Hematopoietic multipotent progenitor cell treated with erythropoietin and hydrocortisone succinate and interleukin-3 and kit ligand, for 4 days (in vitro differentiated cells): ENCODE measurements at regions not wholly inside any gene's neighbourhood (a gene's known extent, or its start where the extent isn't known, plus 50 kb on each side); places are given as distances from the start of the nearest gene placed in this dataset.
"Not testable (repeated sequence)": the region's sequence is repeated elsewhere in the genome, so short reads cannot be mapped to it uniquely, and the experiment has no call there.

Experiments
- DNase-seq: peaks from one replicate; pipeline ENCODE4 v3.0.0-alpha.2; 2015

GRCh38 chr20:41716436-41716835 lies 98.3 kb upstream of the CHD6 start:
- DNase-seq = no peak

- DNase-seq = peak; percentile 54
Observed at GRCh38 chr20:41715526-41715925, 97.3 kb upstream of the CHD6 start.

GRCh38 chr20:41714030-41714429 lies 95.9 kb upstream of the CHD6 start:
- no peak for DNase-seq

- no peak for DNase-seq
Observed at GRCh38 chr20:41704896-41705295, 86.7 kb upstream of the CHD6 start.

DNA sequence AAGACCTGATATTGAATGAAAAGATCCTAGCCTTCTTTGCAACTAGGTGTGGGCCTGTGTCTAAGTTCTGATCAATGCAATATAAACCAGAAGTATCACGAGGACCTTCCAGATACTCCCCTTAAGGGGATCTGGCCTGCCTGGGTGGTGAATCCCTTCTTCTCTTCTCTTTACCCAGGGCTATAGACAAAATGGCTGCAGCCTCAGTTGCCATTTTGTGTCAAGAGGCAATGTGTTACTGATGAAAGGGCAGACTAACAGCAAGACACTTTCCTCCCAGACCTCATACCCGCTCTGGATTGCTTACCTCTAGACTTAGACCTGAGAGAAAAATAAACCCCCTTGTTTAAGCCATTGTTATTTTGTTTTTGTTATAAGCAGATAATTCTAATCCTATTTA lies 84.5 kb upstream of the CHD6 start:
- DNase-seq = no peak

DNA sequence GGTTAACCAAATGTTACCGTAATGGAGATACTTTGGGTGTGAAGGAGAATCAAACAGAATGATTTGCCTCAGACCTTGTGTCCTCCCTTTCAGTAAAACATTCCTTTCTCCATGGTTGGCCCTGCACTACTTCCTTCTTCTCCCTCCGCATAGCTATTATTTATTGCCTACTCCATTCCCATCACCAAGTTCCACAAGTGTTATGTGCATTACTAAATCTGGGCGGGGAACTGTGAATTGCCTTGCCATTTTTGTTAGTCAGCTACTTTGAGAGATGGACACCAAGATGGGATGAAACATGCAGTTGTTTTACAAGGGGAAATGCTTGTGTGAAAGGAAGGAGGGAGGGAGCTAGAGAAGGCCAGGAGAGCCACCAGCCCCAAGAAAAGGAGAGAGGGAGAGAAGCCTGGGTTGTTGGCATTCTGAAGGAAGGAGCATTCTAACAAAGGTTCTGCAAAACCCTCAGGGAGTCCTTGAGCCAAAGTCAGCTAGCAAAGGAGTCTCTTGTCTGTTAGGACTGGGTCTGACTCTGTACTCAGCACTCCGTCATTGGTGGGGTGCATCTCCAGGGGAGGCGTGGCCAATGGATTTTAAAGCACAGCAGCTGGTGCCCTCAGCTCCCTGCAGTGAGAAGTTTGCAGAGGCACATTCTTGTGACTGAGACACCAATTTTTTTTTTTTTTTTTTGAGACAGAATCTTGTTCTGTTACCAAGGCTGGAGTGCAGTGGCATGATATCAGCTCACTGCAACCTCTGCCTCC lies 83.6 kb upstream of the CHD6 start:
- DNase-seq = no peak

DNA sequence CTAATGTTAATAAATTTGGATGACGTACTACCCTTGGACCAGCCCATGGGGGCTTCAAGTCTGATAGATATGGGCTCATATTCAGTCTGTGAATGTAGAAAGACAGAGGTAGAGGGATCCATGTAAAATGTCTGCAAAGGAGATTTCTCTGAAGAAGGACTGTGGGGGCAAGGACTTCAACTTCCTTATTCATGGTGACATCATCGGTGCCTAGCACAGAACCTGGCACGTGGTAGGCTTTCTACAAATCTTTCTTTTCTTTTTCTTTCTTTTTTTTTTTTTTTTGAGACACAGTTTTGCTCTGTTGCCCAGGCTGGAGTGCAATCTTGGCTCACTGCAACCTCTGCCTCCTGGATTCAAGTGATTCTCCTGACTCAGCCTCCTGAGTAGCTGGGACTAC lies 81.5 kb upstream of the CHD6 start:
- DNase-seq = not testable (repeated sequence)

- DNase-seq = peak; percentile 74
Observed at GRCh38 chr20:41697861-41698559, 79.8 kb upstream of the CHD6 start.

DNA sequence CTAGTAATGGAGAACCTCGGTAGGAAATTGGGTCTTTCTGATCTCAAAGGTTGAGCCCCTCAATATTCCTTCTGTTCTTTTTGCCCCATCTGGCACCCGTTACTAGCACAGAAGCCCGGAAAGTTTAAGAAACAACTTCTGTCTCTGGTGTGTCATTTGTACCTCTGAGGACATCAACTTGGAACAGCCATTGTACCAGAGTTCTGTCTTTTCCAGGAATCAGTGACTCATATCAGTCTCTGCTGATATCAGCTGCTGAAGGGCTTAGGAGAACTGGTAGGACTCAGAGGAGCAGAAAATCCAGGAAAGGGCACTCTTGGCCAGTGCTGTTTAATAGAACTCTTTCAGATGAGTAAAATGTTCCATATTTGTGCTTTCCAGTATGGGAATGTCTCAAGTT lies 78.3 kb upstream of the CHD6 start:
- DNase-seq = peak; percentile 63

DNA sequence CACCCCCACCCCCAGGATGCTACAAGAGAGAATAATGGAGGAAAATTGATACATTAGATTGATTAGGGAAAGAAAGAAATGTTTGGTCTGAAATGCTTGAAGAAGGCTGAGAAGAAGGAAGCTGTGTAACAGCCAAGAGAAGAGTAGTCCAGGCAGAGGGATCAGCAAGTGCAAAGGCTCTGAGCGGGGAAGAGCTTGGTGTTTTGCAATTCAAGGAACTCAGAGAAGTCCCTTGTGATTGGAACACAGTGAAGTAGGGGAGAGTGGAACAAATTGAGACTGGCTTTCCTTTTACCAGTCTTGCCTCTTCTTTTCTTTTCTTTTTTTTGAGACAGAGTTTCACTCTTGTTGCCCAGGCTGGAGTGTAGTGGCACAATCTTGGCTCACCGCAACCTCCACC lies 76.6 kb upstream of the CHD6 start:
- peak; percentile 16 for DNase-seq

- peak; percentile 97 for DNase-seq
Observed at GRCh38 chr20:41693136-41693979, 75.2 kb upstream of the CHD6 start.

DNA sequence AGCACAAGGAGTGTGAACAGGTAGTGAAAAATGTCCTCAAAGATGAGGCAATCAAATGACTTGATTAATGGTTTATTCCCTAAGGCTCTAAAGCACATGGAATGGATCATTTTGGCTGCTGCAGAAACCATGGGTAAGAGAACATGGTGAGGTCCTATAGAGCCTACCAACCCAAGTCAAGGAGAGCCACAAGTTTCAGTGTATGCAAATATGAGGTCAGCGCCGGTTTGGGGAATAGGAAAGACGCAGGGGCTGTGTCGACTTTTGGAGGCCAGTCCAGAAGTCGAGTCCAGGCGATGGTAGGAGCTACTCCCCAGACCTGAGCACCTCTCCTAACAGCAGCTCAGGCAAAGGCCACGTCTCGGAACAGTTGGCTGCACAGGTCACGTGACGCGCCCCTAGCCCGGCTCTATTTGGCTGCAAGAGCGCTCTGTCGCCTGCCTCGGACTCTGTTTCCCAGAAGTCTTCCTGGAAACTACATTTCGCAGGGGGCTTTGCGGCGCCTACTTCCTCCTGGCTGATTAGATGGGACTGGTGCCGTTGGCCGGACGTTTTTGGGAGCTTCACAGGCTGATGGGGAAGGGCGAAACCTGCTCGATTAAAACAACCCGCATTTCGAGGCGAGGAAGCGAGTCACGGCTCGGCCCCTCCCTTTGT lies 74.4 kb upstream of the CHD6 start:
- DNase-seq = peak; percentile 95

DNA sequence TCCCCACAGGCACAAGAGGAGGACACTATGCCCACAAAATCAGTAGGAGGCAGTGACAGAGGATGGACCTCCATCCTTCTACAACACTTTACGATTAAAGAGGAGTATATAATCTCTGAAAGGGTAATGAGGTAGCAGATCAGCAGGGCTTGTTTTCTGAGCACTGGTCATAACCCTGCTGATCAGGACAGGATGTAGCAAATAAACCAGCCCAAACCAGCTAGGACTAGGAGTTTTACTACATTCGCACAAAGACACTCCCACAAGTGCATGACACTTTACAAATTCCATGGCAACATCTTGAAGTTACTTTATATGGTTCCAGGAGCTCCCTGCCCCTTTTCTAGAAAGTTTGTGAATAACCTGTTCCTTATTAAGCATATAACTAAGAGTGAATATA lies 73.3 kb upstream of the CHD6 start:
- DNase-seq = no peak

- DNase-seq = no peak
Observed at GRCh38 chr20:41690702-41691101, 72.5 kb upstream of the CHD6 start.

DNA sequence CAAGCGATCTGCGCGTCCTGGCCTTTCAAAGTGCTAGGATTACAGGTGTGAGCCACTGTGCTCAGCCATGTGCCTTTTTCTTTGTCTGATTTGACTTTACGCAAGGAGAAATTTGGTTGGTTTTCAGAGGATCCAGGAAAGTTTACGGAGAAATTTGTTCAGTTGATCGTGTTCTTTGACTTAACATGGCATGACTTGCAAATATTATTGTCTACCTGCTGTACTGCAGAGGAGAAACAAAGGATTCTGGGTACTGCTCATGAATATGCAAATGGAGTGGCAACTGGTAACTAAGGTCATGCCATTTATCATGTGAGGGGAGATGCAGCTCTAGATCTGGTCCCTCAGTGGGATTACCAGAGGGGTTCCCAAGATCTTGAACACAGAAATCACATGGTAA lies 68.8 kb upstream of the CHD6 start:
- DNase-seq = no peak

DNA sequence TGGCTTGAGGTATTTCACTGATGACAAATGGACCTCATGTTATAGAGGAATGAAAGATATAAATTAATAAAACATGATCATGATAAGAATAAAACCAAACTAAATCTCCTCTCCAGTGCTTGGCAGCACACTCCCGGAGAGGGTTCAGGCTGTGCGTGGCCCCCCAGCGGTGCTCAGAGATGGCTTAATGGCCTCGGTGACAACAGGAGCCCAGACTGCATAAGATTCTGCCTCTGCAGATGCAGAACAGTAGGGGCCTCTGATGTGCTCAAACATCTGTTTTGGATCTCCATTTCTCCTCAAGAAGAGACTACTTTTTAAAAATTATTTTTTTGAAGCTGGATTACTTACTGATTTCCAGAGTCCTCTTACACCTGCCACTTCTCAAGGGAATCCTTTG lies 67.0 kb upstream of the CHD6 start:
- not testable (repeated sequence) for DNase-seq

GRCh38 chr20:41678799-41679198 lies 60.6 kb upstream of the CHD6 start:
- DNase-seq = no peak

- no peak for DNase-seq
Observed at GRCh38 chr20:41672282-41672681, 54.1 kb upstream of the CHD6 start.

DNA sequence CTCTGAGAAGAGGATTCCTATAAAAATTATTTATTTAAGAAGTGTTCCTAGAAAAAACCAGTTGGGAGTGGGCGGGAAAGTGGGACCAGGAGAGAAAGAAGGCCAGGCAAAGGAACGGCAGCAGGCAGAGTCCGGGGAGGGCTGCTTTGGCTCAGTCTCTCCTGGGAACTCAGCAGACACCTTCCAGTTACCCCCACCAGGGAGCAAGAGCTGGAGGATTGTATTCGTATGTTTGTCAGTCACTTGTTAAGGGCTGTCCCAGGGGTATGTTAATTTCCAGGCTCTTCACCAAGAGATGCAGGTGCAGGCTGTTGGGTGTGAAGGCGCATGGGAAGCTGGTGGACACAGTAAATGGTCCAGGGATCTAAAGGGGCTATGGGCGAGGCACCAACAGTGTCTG lies 53.0 kb upstream of the CHD6 start:
- DNase-seq = no peak

DNA sequence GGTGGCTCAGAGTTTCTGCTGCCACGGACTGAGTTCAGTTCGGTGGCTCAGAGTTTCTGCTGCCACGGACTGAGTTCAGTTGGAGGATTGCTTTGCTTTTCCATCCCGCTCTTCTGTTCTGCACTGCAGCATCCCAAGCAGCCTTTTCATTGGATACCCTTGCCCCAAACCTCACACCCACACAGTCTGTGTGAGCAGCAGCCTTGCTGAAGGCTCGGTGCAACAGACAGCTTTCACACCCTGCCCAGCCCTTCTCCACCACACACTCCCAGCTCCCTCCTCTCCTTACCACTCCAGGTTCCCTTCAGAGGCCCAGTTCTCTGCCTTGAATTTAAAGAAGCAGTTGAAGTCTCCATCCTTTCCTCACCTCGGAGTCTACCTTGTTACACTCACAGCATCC lies 52.5 kb upstream of the CHD6 start:
- no peak for DNase-seq

DNA sequence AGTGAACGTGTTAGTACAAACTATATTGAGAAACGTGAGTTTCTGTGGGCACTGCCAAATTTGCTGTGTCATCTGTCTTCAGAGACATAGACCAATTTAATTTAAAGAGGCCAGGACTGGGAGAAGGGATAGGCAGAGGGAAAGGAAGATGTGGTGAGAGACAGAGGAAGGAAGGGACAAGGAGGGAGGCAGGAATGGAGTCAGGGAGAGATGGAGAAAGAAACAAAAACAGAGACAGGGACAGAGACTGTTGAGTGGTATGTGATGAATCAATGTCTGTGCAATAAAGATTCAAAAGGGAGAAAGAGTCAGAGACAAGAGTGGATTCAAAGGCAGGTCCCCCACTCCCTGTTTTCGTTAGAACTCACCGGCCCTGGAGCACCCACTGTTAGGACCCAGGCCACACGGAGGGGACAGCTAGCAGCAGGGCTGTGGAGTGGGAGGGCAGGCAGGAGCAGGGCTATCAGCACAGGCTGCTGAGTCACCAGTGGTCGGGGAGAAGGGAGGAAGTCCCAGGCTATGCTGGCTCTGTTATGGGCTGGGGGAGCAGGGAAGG lies 51.6 kb upstream of the CHD6 start:
- peak; percentile 67 for DNase-seq

DNA sequence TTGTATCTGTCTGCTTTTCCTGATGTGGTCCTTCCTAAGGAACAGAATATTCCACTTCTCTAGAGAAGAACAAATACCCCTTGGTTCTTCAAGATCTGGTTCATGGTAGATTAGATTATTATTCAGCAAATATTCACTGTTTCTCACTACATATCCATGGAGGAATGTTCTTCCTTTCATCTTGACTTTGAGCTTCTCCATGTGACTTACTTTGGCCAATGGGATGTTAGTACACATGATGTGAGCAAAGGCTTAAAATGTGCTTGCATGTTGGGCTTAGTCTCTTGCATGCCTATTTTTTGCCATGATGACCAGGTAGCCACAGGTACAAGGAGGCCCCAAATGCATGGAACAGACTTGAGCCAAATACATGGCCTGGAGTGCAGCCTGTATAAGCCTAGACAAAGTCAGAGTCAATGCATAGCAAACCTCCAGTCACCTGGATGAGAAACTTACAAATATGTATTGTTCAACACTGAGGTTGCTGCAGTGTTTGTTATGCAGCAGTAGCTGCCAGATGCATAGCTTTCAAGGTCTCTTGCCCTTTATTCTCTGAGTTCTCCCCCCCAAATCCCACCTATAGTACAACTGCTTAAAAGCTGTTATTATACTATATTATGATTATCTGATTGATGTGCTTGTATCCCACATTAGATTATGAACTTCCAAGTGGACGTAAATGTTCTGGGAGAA lies 50.0 kb upstream of the CHD6 start:
- DNase-seq = no peak
